Left ventricle myocardium inferior (tissue), 1 donor: ENCODE measurements at regions not wholly inside any gene's neighbourhood (a gene's known extent, or its start where the extent isn't known, plus 50 kb on each side); places are given as distances from the start of the nearest gene placed in this dataset.

Experiments used
- DNase-seq: peaks from one replicate; pipeline ENCODE4 v3.0.0-alpha.2; 2020
- H3K27ac ChIP-seq: fragments of 200-600 bp; replicated peaks from 2 replicates; pipeline ENCODE4 v1.8.0; 2021
- H3K27me3 ChIP-seq: fragments of 200-600 bp; 2 replicates; pipeline ENCODE4 v1.8.0; 2021; ENCODE audit warnings: low read depth
- H3K36me3 ChIP-seq: fragments of 200-600 bp; 2 replicates; pipeline ENCODE4 v1.8.0; 2021
- H3K4me1 ChIP-seq: fragments of 200-600 bp; 2 replicates; pipeline ENCODE4 v1.8.0; 2021
- H3K4me3 ChIP-seq: fragments of 200-600 bp; 2 replicates; pipeline ENCODE4 v1.8.0; 2021; ENCODE audit warnings: mild to moderate bottlenecking, moderate library complexity
- H3K9me3 ChIP-seq: fragments of 200-600 bp; replicated peaks from 2 replicates; pipeline ENCODE4 v1.8.0; 2021
- intact Hi-C: fragments of 100-400 bp; cut with micrococcal nuclease; formaldehyde crosslinking; loops from one replicate; pipeline ENCODE4 v1.11.0; 2022
- TF ChIP-seq, protein P1 (sequence below): fragments of 200-600 bp; IDR thresholded peaks from 2 replicates; pipeline ENCODE4 v1.8.0; 2021; ENCODE audit warnings: antibody characterized with exemption, mild to moderate bottlenecking, borderline replicate concordance
- donor health status: DM: no; HTN: yes; CAD: no; lungs with severe emphysema.

DNA sequence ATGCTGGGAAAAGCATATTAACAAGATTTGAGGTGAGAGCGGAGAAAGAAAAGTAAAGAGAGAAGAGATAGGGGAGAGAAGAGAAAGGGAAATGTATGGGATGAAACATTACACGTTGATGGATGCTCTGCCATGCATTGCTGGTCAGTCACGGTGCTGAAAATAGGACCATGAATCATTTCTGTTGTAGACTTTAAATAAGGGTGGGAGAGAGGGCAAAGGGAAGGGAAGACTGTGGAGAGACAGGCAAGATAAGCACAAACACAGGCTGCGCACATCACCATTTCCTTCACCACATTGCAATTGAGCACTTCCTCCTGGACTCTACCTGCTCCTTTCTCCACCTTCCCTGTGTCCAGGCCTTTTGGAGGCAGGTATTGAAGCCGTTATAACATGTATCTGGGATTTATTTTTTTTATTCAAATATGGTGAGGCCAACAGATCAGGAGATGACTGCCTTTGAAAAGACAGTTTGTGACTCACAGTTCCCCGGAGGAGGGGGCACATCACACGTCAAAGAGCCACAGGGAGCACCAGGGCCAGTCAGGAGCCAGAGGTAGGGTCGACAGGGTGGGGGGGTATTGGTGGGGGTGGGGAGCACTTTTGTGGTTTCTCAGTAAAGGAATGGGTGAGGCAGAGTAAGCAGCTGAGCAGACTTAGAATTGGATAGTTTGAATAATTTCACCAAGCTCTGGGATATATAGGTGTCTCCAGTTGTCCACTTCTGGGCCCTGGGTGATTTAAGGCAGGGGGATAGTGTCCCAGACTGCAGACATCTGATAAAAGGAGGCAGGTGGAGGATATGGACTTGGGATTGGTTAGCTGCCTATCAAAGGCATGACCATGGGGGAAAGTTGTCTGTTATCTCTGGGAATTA lies 372.8 kb upstream of the ST6GAL2 start:
- no peak overlapping the region for H3K27ac ChIP-seq
- no peak overlapping the region for H3K4me3 ChIP-seq
- H3K9me3 ChIP-seq = no peaks in the 10 kb centered on the region
- intact Hi-C loops = no loop called here
- no peaks in the 10 kb centered on the region for H3K4me1 ChIP-seq
- TF ChIP-seq, protein P1, sequence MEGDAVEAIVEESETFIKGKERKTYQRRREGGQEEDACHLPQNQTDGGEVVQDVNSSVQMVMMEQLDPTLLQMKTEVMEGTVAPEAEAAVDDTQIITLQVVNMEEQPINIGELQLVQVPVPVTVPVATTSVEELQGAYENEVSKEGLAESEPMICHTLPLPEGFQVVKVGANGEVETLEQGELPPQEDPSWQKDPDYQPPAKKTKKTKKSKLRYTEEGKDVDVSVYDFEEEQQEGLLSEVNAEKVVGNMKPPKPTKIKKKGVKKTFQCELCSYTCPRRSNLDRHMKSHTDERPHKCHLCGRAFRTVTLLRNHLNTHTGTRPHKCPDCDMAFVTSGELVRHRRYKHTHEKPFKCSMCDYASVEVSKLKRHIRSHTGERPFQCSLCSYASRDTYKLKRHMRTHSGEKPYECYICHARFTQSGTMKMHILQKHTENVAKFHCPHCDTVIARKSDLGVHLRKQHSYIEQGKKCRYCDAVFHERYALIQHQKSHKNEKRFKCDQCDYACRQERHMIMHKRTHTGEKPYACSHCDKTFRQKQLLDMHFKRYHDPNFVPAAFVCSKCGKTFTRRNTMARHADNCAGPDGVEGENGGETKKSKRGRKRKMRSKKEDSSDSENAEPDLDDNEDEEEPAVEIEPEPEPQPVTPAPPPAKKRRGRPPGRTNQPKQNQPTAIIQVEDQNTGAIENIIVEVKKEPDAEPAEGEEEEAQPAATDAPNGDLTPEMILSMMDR = no peak
- H3K36me3 ChIP-seq = no peaks in the 10 kb centered on the region
- no peak for DNase-seq
- H3K27me3 ChIP-seq = no peaks in the 10 kb centered on the region

DNA sequence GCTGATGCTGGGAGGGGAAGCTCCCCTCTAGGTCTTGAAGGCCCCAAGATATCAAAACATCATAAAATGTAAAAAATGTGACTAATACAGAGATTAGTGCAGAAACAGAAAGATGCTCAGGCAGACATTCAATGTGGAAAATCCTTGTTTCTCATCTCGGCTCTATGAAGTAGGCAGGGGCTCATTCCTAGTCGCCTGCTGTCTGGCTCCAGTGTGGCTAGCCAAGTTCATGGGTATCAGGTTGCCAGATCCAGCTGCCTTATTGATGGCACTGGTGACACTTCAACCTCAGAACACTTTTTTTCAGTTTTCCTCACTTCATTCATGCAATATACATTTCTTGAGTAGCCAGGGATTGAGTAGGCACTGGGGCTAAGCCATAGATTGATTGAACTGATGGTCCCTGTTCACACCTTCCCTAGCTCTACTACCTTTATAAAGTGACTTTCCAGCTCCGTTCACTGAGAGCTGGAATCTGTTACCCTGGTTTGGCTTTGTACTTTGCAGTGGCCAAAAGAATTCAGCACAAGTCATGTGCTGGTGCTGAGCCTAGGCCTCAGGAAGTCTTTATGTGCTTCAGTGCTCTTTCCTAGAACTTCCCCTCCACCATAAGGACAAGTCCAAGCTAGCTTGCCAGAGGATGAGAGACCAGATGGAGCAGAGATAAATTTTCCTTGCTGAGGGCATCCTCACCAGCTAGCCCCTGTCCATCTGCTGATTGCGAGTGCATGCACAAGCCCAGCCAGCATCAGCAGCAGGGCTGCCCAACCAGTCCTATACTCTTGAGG lies 373.6 kb upstream of the ST6GAL2 start:
- no peak overlapping the region for H3K4me3 ChIP-seq
- no peaks in the 10 kb centered on the region for H3K4me1 ChIP-seq
- TF ChIP-seq, protein P1 = no peak
- no peaks in the 10 kb centered on the region for H3K9me3 ChIP-seq
- H3K27ac ChIP-seq = no peak overlapping the region
- no peaks in the 10 kb centered on the region for H3K36me3 ChIP-seq
- intact Hi-C loops = no loop called here
- no peaks in the 10 kb centered on the region for H3K27me3 ChIP-seq
- DNase-seq = no peak

DNA sequence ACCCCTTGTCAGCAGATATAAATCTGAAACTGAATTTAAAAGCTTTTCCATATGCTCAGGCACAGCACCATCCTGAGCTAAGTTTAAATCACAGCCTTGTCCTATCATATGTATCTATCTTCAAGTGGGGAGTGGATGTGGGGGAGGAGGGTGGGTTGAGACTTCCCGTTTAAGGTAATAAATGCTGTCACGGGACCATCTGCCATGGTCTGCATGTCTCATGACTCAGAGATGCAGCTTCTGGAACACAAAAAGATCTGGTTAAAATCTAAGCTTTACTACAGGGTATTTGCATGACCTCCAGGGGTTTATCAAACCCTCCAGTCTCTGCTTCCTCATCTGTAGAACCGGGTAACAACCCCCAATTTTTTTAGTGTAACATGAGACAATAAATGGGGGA lies 377.7 kb upstream of the ST6GAL2 start:
- TF ChIP-seq, protein P1 = no peak
- Histone ChIP-seq H3K27ac (no peak overlapping the region), H3K4me1 (no peaks in the 10 kb centered on the region), H3K36me3 (no peaks in the 10 kb centered on the region), H3K9me3 (no peaks in the 10 kb centered on the region), H3K4me3 (no peak overlapping the region), H3K27me3 (no peaks in the 10 kb centered on the region)
- no peak for DNase-seq
- intact Hi-C loops = no loop called here

DNA sequence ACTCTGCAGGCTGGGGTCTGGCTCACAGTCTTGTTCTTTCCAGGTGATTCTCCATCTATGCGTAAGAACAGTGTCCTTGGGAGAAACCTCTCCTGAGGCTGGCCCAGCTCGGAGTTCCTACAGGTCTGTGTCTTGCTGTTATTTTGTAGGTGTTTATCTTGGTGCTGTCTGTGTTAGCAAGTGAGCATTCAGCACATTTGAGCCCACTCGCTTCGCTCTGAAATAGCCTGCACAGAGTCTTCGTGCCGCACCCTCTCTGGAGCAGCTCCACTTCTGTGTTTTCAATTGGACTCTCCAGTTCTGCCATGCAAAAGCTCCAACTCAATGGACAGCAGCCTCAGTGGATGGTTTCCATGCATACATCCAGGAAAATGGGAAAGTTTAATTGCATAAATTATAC lies 378.2 kb upstream of the ST6GAL2 start:
- intact Hi-C loops = no loop called here
- Histone ChIP-seq H3K27ac (no peak overlapping the region), H3K27me3 (no peaks in the 10 kb centered on the region), H3K9me3 (no peaks in the 10 kb centered on the region), H3K4me3 (no peak overlapping the region), H3K4me1 (no peaks in the 10 kb centered on the region), H3K36me3 (no peaks in the 10 kb centered on the region)
- no peak for DNase-seq
- TF ChIP-seq, protein P1 = no peak

DNA sequence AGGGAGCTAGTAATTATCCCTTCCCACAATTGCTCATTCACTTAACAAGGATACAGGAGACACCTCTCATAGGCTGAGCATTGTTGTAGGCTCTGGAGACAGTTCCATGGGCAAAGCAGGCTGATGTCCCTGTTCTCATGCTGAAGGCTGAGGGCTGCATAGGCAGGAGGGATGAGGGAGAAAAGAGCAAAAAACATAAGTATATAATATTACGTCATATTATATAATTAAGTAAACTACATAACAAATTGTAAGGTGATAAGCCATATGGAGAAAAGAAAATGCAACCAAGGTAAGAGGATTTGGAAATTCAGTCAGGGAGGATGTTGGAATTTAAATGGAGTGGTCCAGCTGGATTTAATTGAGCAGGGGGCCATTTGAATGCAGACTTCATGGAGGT lies 380.6 kb upstream of the ST6GAL2 start:
- intact Hi-C loops = no loop called here
- Histone ChIP-seq H3K9me3 (peaks cover 8% of the 10 kb centered on the region), H3K27ac (no peak overlapping the region), H3K27me3 (no peaks in the 10 kb centered on the region), H3K4me3 (no peak overlapping the region), H3K36me3 (no peaks in the 10 kb centered on the region), H3K4me1 (no peaks in the 10 kb centered on the region)
- TF ChIP-seq, protein P1 = no peak
- no peak for DNase-seq
